ENCODE measurements at regions not wholly inside any gene's neighbourhood (a gene's known extent, or its start where the extent isn't known, plus 50 kb on each side); places are given as distances from the start of the nearest gene placed in this dataset.
A peak's percentile ranks its signal among the peaks of the same experiment; 100 is the strongest.

DNA sequence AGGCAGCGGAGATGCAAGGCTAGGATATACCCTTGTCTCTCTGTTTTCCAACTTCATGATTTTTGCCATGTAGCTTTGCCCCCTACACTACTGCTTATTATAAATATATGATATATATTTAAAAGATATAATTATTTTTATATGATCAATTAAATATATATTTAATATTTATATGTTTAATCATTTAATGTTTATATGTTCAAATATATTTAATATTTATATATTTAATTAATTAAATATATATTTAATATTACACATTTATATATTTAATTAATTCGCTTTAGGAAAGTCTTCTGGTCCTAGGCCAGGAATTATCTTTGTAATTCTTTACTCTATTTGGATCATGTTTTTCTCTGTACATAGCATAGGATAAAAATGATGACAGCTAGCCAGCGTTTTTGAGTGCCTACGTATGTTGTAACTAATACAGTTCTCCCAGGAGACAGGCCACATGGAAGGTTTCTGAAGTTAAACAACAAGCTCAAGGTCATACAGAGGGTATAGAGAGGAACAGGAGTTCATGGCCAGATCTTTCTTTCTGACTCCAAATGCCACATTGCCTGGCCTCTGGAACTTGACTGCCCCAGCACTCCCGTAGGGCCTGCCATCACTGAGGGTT is 192.5 kb downstream of the KCNA5 start:
- no peaks in the 10 kb centered on the region for H3K4me1 ChIP-seq (ENCODE audit: insufficient read depth, insufficient read length)
- no peak overlapping the region for H3K9ac ChIP-seq (ENCODE audit: insufficient read length, low read depth)
- H3K36me3 ChIP-seq (ENCODE audit: insufficient read depth, insufficient read length, low read length) = peaks cover 4% of the 10 kb centered on the region
- H3K9me3 ChIP-seq (ENCODE audit: insufficient read depth, low read length) = no peaks in the 10 kb centered on the region
- no peak overlapping the region for H3K4me3 ChIP-seq (ENCODE audit: insufficient read length, low read depth)
- no peak for TF ChIP-seq SUZ12 (IDR thresholded peaks at IDR 0.05; ENCODE audit: extremely low read depth, insufficient read depth, insufficient read length)
- no peak for TF ChIP-seq ZNF274 (IDR thresholded peaks at IDR 0.05; ENCODE audit: low read depth, low read length)
- no peak for TF ChIP-seq YY1 (IDR thresholded peaks at IDR 0.05; ENCODE audit: insufficient read depth, insufficient read length)
- no peaks in the 10 kb centered on the region for H3K27me3 ChIP-seq (ENCODE audit: insufficient read depth, insufficient read length)
- DNase-seq (ENCODE audit: low read depth, low spot score) = no peak

DNA sequence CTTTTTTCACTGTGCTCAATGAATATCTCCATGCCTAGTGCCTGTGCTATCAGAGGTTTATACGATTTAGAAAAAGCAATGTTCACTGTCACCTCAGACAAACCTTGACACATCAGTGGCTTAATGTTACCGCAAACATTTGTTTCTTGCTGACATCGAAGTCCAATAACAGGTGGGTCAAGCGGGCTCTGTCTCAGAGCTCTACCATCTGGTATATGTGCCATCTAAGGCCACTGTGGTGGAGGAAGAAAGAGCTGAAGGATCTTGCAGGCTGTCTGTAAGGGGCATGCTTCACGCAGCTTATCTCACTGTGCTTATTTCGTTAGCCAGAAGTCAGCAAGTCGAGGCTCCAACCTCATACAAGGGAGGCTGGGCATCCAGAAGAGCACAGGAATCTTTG is 189.5 kb upstream of the NTF3 start:
- Histone ChIP-seq H3K27me3 (ENCODE audit: insufficient read depth, insufficient read length) (no peaks in the 10 kb centered on the region), H3K9ac (ENCODE audit: insufficient read length, low read depth) (no peak overlapping the region), H3K4me1 (ENCODE audit: insufficient read depth, insufficient read length) (peaks cover 30% of the 10 kb centered on the region), H3K36me3 (ENCODE audit: insufficient read depth, insufficient read length, low read length) (no peaks in the 10 kb centered on the region), H3K9me3 (ENCODE audit: insufficient read depth, low read length) (no peaks in the 10 kb centered on the region), H3K4me3 (ENCODE audit: insufficient read length, low read depth) (no peak overlapping the region)
- DNase-seq (ENCODE audit: low read depth, low spot score) = no peak
- no peak for TF ChIP-seq ZNF274 (IDR thresholded peaks at IDR 0.05; ENCODE audit: low read depth, low read length)
- TF ChIP-seq SUZ12 (IDR thresholded peaks at IDR 0.05; ENCODE audit: extremely low read depth, insufficient read depth, insufficient read length) = no peak
- no peak for TF ChIP-seq YY1 (IDR thresholded peaks at IDR 0.05; ENCODE audit: insufficient read depth, insufficient read length)

DNA sequence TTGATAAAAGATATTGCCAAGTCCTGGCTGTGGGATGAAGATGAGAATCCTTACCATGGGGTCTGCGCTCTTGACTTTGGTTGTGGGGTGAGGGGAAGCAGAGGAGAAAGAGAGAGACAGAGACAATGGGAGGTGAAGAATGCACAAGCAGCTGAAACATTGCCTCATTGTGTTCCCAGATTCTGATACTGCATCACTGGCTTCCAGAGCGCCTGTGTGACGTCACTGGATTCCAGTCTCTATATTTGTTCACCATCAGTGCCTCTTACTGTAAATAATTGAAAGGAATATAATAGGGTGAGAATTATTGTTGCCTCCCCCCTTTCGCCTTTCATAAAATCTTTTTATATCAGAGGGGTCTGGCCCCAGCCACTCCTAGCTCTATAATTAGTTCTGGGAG is 188.9 kb upstream of the NTF3 start:
- no peaks in the 10 kb centered on the region for H3K9me3 ChIP-seq (ENCODE audit: insufficient read depth, low read length)
- DNase-seq (ENCODE audit: low read depth, low spot score) = no peak
- TF ChIP-seq ZNF274 (IDR thresholded peaks at IDR 0.05; ENCODE audit: low read depth, low read length) = no peak
- no peak for TF ChIP-seq SUZ12 (IDR thresholded peaks at IDR 0.05; ENCODE audit: extremely low read depth, insufficient read depth, insufficient read length)
- no peak for TF ChIP-seq YY1 (IDR thresholded peaks at IDR 0.05; ENCODE audit: insufficient read depth, insufficient read length)

DNA sequence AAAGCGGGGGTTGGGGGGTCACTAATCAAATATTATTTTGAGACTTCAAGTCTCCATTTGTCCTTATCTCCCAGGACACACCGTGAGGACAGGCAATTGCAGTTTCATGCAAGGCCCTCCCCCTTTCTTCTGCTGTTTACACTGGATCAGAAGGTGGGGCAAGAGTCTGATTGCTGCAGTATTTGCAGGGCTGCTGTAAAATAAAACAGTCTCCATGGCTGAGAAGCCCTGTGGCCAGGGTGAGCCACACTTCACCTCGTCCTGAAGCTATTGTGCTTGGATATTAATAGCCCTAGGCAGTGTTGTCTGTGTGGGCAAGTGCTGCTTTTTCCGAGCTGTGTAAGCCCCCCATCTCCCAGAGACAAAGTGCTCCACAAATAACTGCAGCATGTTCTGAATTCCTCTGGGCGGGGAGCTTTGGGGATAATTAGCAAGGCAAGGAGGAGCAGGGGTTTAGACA is 187.4 kb upstream of the NTF3 start:
- Histone ChIP-seq H3K27me3 (ENCODE audit: insufficient read depth, insufficient read length) (no peaks in the 10 kb centered on the region), H3K36me3 (ENCODE audit: insufficient read depth, insufficient read length, low read length) (no peaks in the 10 kb centered on the region), H3K9me3 (ENCODE audit: insufficient read depth, low read length) (no peaks in the 10 kb centered on the region), H3K4me3 (ENCODE audit: insufficient read length, low read depth) (no peak overlapping the region), H3K4me1 (ENCODE audit: insufficient read depth, insufficient read length) (peaks cover 30% of the 10 kb centered on the region), H3K9ac (ENCODE audit: insufficient read length, low read depth) (no peak overlapping the region)
- no peak for TF ChIP-seq SUZ12 (IDR thresholded peaks at IDR 0.05; ENCODE audit: extremely low read depth, insufficient read depth, insufficient read length)
- TF ChIP-seq ZNF274 (IDR thresholded peaks at IDR 0.05; ENCODE audit: low read depth, low read length) = no peak
- no peak for TF ChIP-seq YY1 (IDR thresholded peaks at IDR 0.05; ENCODE audit: insufficient read depth, insufficient read length)
- peak; percentile 97 for DNase-seq (ENCODE audit: low read depth, low spot score)

More for the DNA sequence above, 188.9 kb upstream of the NTF3 start:
- Histone ChIP-seq H3K27me3 (ENCODE audit: insufficient read depth, insufficient read length) (no peaks in the 10 kb centered on the region), H3K9ac (ENCODE audit: insufficient read length, low read depth) (no peak overlapping the region), H3K36me3 (ENCODE audit: insufficient read depth, insufficient read length, low read length) (no peaks in the 10 kb centered on the region), H3K4me3 (ENCODE audit: insufficient read length, low read depth) (no peak overlapping the region), H3K4me1 (ENCODE audit: insufficient read depth, insufficient read length) (peaks cover 30% of the 10 kb centered on the region)

DNA sequence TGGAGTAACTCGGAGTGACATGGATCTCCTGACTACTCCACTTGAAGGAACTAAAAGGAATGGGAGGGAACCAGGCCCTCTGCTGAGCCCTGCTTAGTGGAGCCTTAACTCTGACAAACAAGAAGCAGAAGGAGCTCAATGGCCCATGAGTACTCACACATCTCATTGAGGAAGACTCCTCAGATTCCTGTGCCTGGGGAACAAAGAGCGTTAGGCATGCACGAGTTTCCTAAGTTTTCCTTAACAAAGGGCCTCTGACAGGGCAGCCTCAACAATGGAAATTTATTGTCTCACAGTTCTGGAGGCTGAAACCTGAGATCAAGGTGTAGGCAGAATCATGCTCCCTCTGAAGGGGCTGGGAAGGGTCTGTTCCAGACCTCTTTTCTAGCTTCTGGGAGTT is 185.7 kb upstream of the NTF3 start:
- Histone ChIP-seq H3K9me3 (ENCODE audit: insufficient read depth, low read length) (no peaks in the 10 kb centered on the region), H3K9ac (ENCODE audit: insufficient read length, low read depth) (no peak overlapping the region), H3K36me3 (ENCODE audit: insufficient read depth, insufficient read length, low read length) (no peaks in the 10 kb centered on the region), H3K4me3 (ENCODE audit: insufficient read length, low read depth) (no peak overlapping the region), H3K27me3 (ENCODE audit: insufficient read depth, insufficient read length) (no peaks in the 10 kb centered on the region), H3K4me1 (ENCODE audit: insufficient read depth, insufficient read length) (peaks cover 30% of the 10 kb centered on the region)
- DNase-seq (ENCODE audit: low read depth, low spot score) = peak; percentile 99
- TF ChIP-seq ZNF274 (IDR thresholded peaks at IDR 0.05; ENCODE audit: low read depth, low read length) (no peak), SUZ12 (IDR thresholded peaks at IDR 0.05; ENCODE audit: extremely low read depth, insufficient read depth, insufficient read length) (no peak), YY1 (IDR thresholded peaks at IDR 0.05; ENCODE audit: insufficient read depth, insufficient read length) (no peak)

DNA sequence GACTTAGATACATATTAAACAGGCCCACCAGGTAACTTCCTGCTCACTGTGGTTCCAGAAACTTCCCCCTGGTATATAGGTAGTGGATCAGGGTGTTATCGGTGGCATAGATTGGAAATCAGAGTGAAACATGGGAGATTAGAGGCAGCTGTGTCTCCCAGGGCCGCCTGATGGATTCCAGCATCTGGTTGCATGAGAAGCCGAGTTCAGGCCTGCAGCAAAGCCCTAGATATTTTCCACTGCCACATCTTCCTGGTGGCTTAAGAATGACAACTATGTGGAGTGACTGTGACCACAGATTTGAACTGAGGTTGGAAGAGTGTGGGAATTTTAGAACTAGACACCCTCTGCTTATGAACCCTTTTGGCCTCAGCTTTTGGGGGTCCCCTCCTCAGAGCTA is 184.8 kb upstream of the NTF3 start:
- no peaks in the 10 kb centered on the region for H3K27me3 ChIP-seq (ENCODE audit: insufficient read depth, insufficient read length)

DNA sequence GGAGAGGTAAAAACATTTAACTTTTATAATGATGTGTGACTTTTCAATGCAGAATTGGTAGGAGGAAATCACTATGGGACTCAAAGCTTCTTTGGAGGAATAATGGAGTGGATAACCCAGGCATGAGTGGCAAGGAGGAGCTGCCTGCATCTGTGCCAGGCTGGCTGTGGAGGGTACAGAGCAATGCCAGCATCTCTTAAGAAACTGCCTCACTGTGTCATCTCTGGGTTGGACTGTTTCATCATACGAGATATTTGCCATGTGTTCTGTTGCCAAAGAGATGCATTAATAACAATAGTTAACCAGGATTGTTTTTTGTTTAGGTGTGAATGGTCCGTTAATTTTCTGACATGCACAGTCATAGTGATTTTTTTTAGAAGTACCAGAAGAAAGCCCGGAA is 183.7 kb upstream of the NTF3 start:
- peaks cover 19% of the 10 kb centered on the region for H3K4me1 ChIP-seq (ENCODE audit: insufficient read depth, insufficient read length)
- H3K36me3 ChIP-seq (ENCODE audit: insufficient read depth, insufficient read length, low read length) = no peaks in the 10 kb centered on the region
- no peak for DNase-seq (ENCODE audit: low read depth, low spot score)
- no peaks in the 10 kb centered on the region for H3K9me3 ChIP-seq (ENCODE audit: insufficient read depth, low read length)
- no peak overlapping the region for H3K9ac ChIP-seq (ENCODE audit: insufficient read length, low read depth)
- no peak overlapping the region for H3K4me3 ChIP-seq (ENCODE audit: insufficient read length, low read depth)
- no peaks in the 10 kb centered on the region for H3K27me3 ChIP-seq (ENCODE audit: insufficient read depth, insufficient read length)
- TF ChIP-seq ZNF274 (IDR thresholded peaks at IDR 0.05; ENCODE audit: low read depth, low read length) (no peak), SUZ12 (IDR thresholded peaks at IDR 0.05; ENCODE audit: extremely low read depth, insufficient read depth, insufficient read length) (no peak)

More for the DNA sequence above, 184.8 kb upstream of the NTF3 start:
- Histone ChIP-seq H3K36me3 (ENCODE audit: insufficient read depth, insufficient read length, low read length) (no peaks in the 10 kb centered on the region), H3K9me3 (ENCODE audit: insufficient read depth, low read length) (no peaks in the 10 kb centered on the region), H3K4me1 (ENCODE audit: insufficient read depth, insufficient read length) (peaks cover 28% of the 10 kb centered on the region), H3K9ac (ENCODE audit: insufficient read length, low read depth) (no peak overlapping the region), H3K4me3 (ENCODE audit: insufficient read length, low read depth) (no peak overlapping the region)
- no peak for DNase-seq (ENCODE audit: low read depth, low spot score)
- TF ChIP-seq YY1 (IDR thresholded peaks at IDR 0.05; ENCODE audit: insufficient read depth, insufficient read length) (no peak), ZNF274 (IDR thresholded peaks at IDR 0.05; ENCODE audit: low read depth, low read length) (no peak), SUZ12 (IDR thresholded peaks at IDR 0.05; ENCODE audit: extremely low read depth, insufficient read depth, insufficient read length) (no peak)
